ENCODE measurements at regions not wholly inside any gene's neighbourhood (a gene's known extent, or its start where the extent isn't known, plus 50 kb on each side); places are given as distances from the start of the nearest gene placed in this dataset.

DNA sequence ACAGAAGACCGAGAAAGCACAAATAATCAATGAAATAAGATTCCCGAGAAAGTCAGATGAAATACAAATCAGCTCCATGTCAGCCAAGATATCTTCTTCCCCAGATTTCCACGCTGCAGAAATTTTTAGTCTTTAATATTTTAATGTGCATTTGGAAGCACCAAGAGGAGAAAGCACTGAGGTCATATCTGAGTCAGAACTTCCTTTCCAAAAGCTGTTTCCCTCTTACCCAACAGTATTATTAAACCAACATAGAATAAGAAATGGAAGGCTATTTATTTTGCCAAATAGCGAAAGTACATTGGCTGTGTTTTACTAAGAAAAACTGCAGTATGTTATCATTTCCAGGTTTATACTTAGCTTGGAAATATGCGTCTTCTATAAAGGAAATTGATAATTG lies 772.1 kb upstream of the CDH9 start:
- H2BK15ac ChIP-seq (ENCODE audit: low read length), result no peak overlapping the region
- H3K36me3 ChIP-seq (ENCODE audit: control insufficient read depth in 2 of 4, insufficient read depth in 4 of 4, low read length in 3 of 4), result no peaks in the 10 kb centered on the region
- CTCF ChIA-PET (ENCODE audit: partially characterized antibody), result interaction anchor here (0.6 kb wide), 1 partner anchor 242 kb away, joined by 5 read pairs; no protein-coding TSS in a partner anchor
- H3K4me2 ChIP-seq (ENCODE audit: insufficient read depth in 1 of 2, low read depth in 2 of 2, low read length in 2 of 2), result no peak overlapping the region
- no peak overlapping the region for H3K4ac ChIP-seq (replicated peaks; ENCODE audit: insufficient read length, low read depth, low read length)
- H3K9ac ChIP-seq (replicated peaks in 1 of 4; ENCODE audit: extremely low read depth in 1 of 4, low read depth in 3 of 4, low read length in 3 of 4), result no peak overlapping the region
- H3K27ac ChIP-seq (ENCODE audit: low read depth, low read length), result no peak overlapping the region
- H2AK5ac ChIP-seq (ENCODE audit: low read depth, low read length), result no peak overlapping the region
- H4K5ac ChIP-seq (ENCODE audit: insufficient read length, low read depth, low read length), result no peak overlapping the region
- no peak overlapping the region for H2BK20ac ChIP-seq (ENCODE audit: low read length)
- POLR2A ChIA-PET (ENCODE audit: partially characterized antibody), result no interaction called here
- no peak overlapping the region for H2AFZ ChIP-seq (ENCODE audit: low read length)
- no peaks in the 10 kb centered on the region for H3K23me2 ChIP-seq (ENCODE audit: low read depth, low read length)
- H2BK5ac ChIP-seq (ENCODE audit: low read depth, low read length), result no peak overlapping the region
- FAIRE-seq (no peak), DNase-seq (ENCODE audit: low read depth in 1 of 2, low spot score in 2 of 2) (no peak)
- H3K79me1 ChIP-seq (ENCODE audit: low read depth, low read length), result no peaks in the 10 kb centered on the region
- no peak overlapping the region for H3K18ac ChIP-seq (ENCODE audit: extremely low read depth, low read length)
- no peak overlapping the region for H3K23ac ChIP-seq (ENCODE audit: insufficient read length)
- no peak overlapping the region for H4K91ac ChIP-seq (replicated peaks; ENCODE audit: insufficient read length, low read length)
- no peaks in the 10 kb centered on the region for H4K20me1 ChIP-seq (replicated peaks in 1 of 2; ENCODE audit: control insufficient read depth in 1 of 2, insufficient read depth in 2 of 2, low read length in 2 of 2)
- H4K8ac ChIP-seq (ENCODE audit: extremely low read depth, insufficient read depth, low read length), result no peak overlapping the region
- H3K56ac ChIP-seq (replicated peaks; ENCODE audit: insufficient read length, low read depth, low read length), result no peak overlapping the region
- H2BK120ac ChIP-seq (replicated peaks; ENCODE audit: low read depth, low read length), result no peak overlapping the region
- H3K4me1 ChIP-seq (replicated peaks in 1 of 4; ENCODE audit: control insufficient read depth in 3 of 4, insufficient read depth in 4 of 4, low read length in 3 of 4), result no peaks in the 10 kb centered on the region
- H3K79me2 ChIP-seq (ENCODE audit: control insufficient read depth in 1 of 2, insufficient read depth in 2 of 2, low read length in 2 of 2), result no peaks in the 10 kb centered on the region
- H2BK12ac ChIP-seq (ENCODE audit: low read depth, low read length), result no peak overlapping the region
- H3K4me3 ChIP-seq (ENCODE audit: extremely low read depth in 1 of 4, insufficient read depth in 2 of 4, low read depth in 3 of 4, low read length in 4 of 4), result no peak overlapping the region
- no peaks in the 10 kb centered on the region for H3K27me3 ChIP-seq (replicated peaks in 1 of 4; ENCODE audit: control insufficient read depth in 3 of 4, extremely low read depth in 1 of 4, insufficient read depth in 3 of 4, low read length in 3 of 4)
- no peaks in the 10 kb centered on the region for H3K9me3 ChIP-seq (ENCODE audit: insufficient read depth in 2 of 2, low read depth in 1 of 2, low read length in 1 of 2)
- 85% methylated on average over 5 of the region's 5 CpGs; no CpG with 5 or more reads in 1 of the 2 experiments for WGBS, 2 experiments (ENCODE audit: extremely low coverage in 1 of 2, insufficient coverage in 1 of 2, insufficient read length in 1 of 2, insufficient replicate concordance in 2 of 2, low coverage in 1 of 2, low lambda C conversion rate in 2 of 2, missing lambda C conversion rate in 1 of 2)
- no peak overlapping the region for H3K14ac ChIP-seq (ENCODE audit: insufficient read length)
- no peak for TF ChIP-seq SIN3A (conservative IDR thresholded peaks at IDR 0.05 in 1 of 2, IDR thresholded peaks at IDR 0.05 in 1 of 2; ENCODE audit: low read depth in 1 of 2, low read length in 2 of 2)
- no peak for TF ChIP-seq KDM5A (IDR thresholded peaks at IDR 0.05; ENCODE audit: low read length)
- no peak for TF ChIP-seq CBX8 (IDR thresholded peaks at IDR 0.05; ENCODE audit: borderline replicate concordance, low read depth, low read length)
- no peak for TF ChIP-seq SUZ12 (IDR thresholded peaks at IDR 0.05; ENCODE audit: low read length)
- TF ChIP-seq TBP (IDR thresholded peaks at IDR 0.05; ENCODE audit: low read depth, low read length), result no peak

All from H1 (cell line).